ENCODE measurements at regions not wholly inside any gene's neighbourhood (a gene's known extent, or its start where the extent isn't known, plus 50 kb on each side); places are given as distances from the start of the nearest gene placed in this dataset.

- no peak overlapping the region for H3K56ac ChIP-seq (replicated peaks; ENCODE audit: insufficient read length, low read depth, low read length)
- DNase-seq (ENCODE audit: low read depth in 1 of 2, low spot score in 2 of 2) = no peak
- no peaks in the 10 kb centered on the region; a peak in 1 of 7 replicates for H3K27me3 ChIP-seq (replicated peaks in 1 of 4; ENCODE audit: control insufficient read depth in 3 of 4, extremely low read depth in 1 of 4, insufficient read depth in 3 of 4, low read length in 3 of 4)
- no peak overlapping the region for H2BK15ac ChIP-seq (ENCODE audit: low read length)
- POLR2A ChIA-PET (ENCODE audit: partially characterized antibody) = no interaction called here
- H2BK12ac ChIP-seq (ENCODE audit: low read depth, low read length) = no peak overlapping the region
- CTCF ChIA-PET (ENCODE audit: partially characterized antibody) = interaction anchor here (0.7 to 6.2 kb wide), 4 partner anchors 13 to 238 kb away, joined by 3 to 50 read pairs (median 4); no protein-coding TSS in a partner anchor
- H3K79me1 ChIP-seq (ENCODE audit: low read depth, low read length) = no peaks in the 10 kb centered on the region
- H3K36me3 ChIP-seq (ENCODE audit: control insufficient read depth in 2 of 4, insufficient read depth in 4 of 4, low read length in 3 of 4) = peaks cover 0 to 4% (median 0%) of the 10 kb centered on the region in 4 experiments; a peak in 2 of 8 replicates
- no peaks in the 10 kb centered on the region for H4K20me1 ChIP-seq (replicated peaks in 1 of 2; ENCODE audit: control insufficient read depth in 1 of 2, insufficient read depth in 2 of 2, low read length in 2 of 2)
- no peak overlapping the region for H3K4me2 ChIP-seq (ENCODE audit: insufficient read depth in 1 of 2, low read depth in 2 of 2, low read length in 2 of 2)
- no peak overlapping the region for H3K4ac ChIP-seq (replicated peaks; ENCODE audit: insufficient read length, low read depth, low read length)
- H2BK5ac ChIP-seq (ENCODE audit: low read depth, low read length) = no peak overlapping the region
- H3K14ac ChIP-seq (ENCODE audit: insufficient read length) = no peak overlapping the region
- TF ChIP-seq FOSL1 (IDR thresholded peaks at IDR 0.05; ENCODE audit: insufficient read depth, low read depth, low read length) (no peak), BACH1 (IDR thresholded peaks at IDR 0.05; ENCODE audit: low read length) (no peak), SUZ12 (IDR thresholded peaks at IDR 0.05; ENCODE audit: low read length) (no peak), BCL11A (IDR thresholded peaks at IDR 0.05; ENCODE audit: low read depth in 2 of 2, low read length in 2 of 2) (no peak), CHD2 (IDR thresholded peaks at IDR 0.05; ENCODE audit: low read length) (no peak), POLR2AphosphoS5 (IDR thresholded peaks at IDR 0.05; ENCODE audit: low read depth, low read length) (no peak), ATF3 (IDR thresholded peaks at IDR 0.05; ENCODE audit: insufficient read depth, low read depth, low read length) (no peak), KDM5A (IDR thresholded peaks at IDR 0.05; ENCODE audit: low read length) (no peak), JUND (IDR thresholded peaks at IDR 0.05; ENCODE audit: low read length) (no peak), SP2 (IDR thresholded peaks at IDR 0.05; ENCODE audit: low read length) (no peak), ZNF274 (IDR thresholded peaks at IDR 0.05; ENCODE audit: borderline replicate concordance, extremely low read depth, low read length) (no peak)
- no peak overlapping the region; the same call in 1 of the 2 replicates for H3K27ac ChIP-seq (ENCODE audit: low read depth, low read length)
- H4K5ac ChIP-seq (ENCODE audit: insufficient read length, low read depth, low read length) = no peak overlapping the region
- H3K79me2 ChIP-seq (ENCODE audit: control insufficient read depth in 1 of 2, insufficient read depth in 2 of 2, low read length in 2 of 2) = no peaks in the 10 kb centered on the region
- no peak overlapping the region for H3K23ac ChIP-seq (ENCODE audit: insufficient read length)
- no peak overlapping the region for H2BK20ac ChIP-seq (ENCODE audit: low read length)
- H4K8ac ChIP-seq (ENCODE audit: extremely low read depth, insufficient read depth, low read length) = no peak overlapping the region
- H4K91ac ChIP-seq (replicated peaks; ENCODE audit: insufficient read length, low read length) = no peak overlapping the region
- H2BK120ac ChIP-seq (replicated peaks; ENCODE audit: low read depth, low read length) = no peak overlapping the region
- H3K9ac ChIP-seq (replicated peaks in 1 of 4; ENCODE audit: extremely low read depth in 1 of 4, low read depth in 3 of 4, low read length in 3 of 4) = no peak overlapping the region
- H3K9me3 ChIP-seq (ENCODE audit: insufficient read depth in 2 of 2, low read depth in 1 of 2, low read length in 1 of 2) = peaks cover 5 to 7% of the 10 kb centered on the region in 2 experiments; a peak in 2 of 4 replicates
- no peak overlapping the region for H2AK5ac ChIP-seq (ENCODE audit: low read depth, low read length)
- peaks cover 0 to 4% (median 3%) of the 10 kb centered on the region in 4 experiments; a peak in 2 of 7 replicates for H3K4me1 ChIP-seq (replicated peaks in 1 of 4; ENCODE audit: control insufficient read depth in 3 of 4, insufficient read depth in 4 of 4, low read length in 3 of 4)
- no peaks in the 10 kb centered on the region for H3K23me2 ChIP-seq (ENCODE audit: low read depth, low read length)
- no peak for FAIRE-seq
- H3K18ac ChIP-seq (ENCODE audit: extremely low read depth, low read length) = no peak overlapping the region
- no peak overlapping the region for H3K4me3 ChIP-seq (ENCODE audit: extremely low read depth in 1 of 4, insufficient read depth in 2 of 4, low read depth in 3 of 4, low read length in 4 of 4)
- 86% methylated on average over 12 of the region's 13 CpGs; no CpG with 5 or more reads in 1 of the 2 experiments for WGBS, 2 experiments (ENCODE audit: extremely low coverage in 1 of 2, insufficient coverage in 1 of 2, insufficient read length in 1 of 2, insufficient replicate concordance in 2 of 2, low coverage in 1 of 2, low lambda C conversion rate in 2 of 2, missing lambda C conversion rate in 1 of 2)
- H2AFZ ChIP-seq (ENCODE audit: low read length) = peak overlapping the region; percentile 25; the same call in 1 of the 2 replicates
These were observed 145.6 kb upstream of the RBPJ start for GRCh38 chr4:26175006-26175786.

Measured in H1 (cell line).